Keratinocyte (primary cell): ENCODE measurements at regions not wholly inside any gene's neighbourhood (a gene's known extent, or its start where the extent isn't known, plus 50 kb on each side); places are given as distances from the start of the nearest gene placed in this dataset.

Source experiments
- DNase-seq: peaks from one replicate; pipeline ENCODE4 v3.0.0-alpha.2; 2011; ENCODE audit warnings: low read depth, missing footprints, low spot score
- FAIRE-seq: peaks from 2 replicates; lab custom pipeline; 2011; peaks lifted over from hg19 to GRCh38; lab: Jason Lieb, UNC
- H2AFZ ChIP-seq: 2 replicates; pipeline ENCODE4 v1.6.0; 2012; ENCODE audit warnings: low read length, control low read depth, inconsistent platforms; ENCODE audit not compliant: control insufficient read depth
- H3K27ac ChIP-seq: 2 replicates; pipeline ENCODE4 v1.5.1; 2011; ENCODE audit warnings: low read length; ENCODE audit not compliant: control insufficient read depth, insufficient read depth
- H3K27me3 ChIP-seq: 3 replicates; pipeline ENCODE4 v1.6.0; 2011; ENCODE audit warnings: low read length; ENCODE audit not compliant: control insufficient read depth, insufficient read depth; ENCODE audit errors: extremely low read depth
- H3K36me3 ChIP-seq, 2 experiments: 2 replicates in 1 of 2; 3 replicates in 1 of 2; pipeline ENCODE4 v1.5.1; 2011; ENCODE audit warnings: low read length in 2 of 2, mild to moderate bottlenecking in 1 of 2; ENCODE audit not compliant: control insufficient read depth in 2 of 2, insufficient read depth in 2 of 2; ENCODE audit errors: extremely low read depth in 1 of 2
- H3K4me1 ChIP-seq: 3 replicates; pipeline ENCODE4 v1.5.1; 2011; ENCODE audit warnings: low read length; ENCODE audit not compliant: control insufficient read depth, insufficient read depth; ENCODE audit errors: extremely low read depth
- H3K4me2 ChIP-seq: 3 replicates; pipeline ENCODE4 v1.6.0; 2011; ENCODE audit warnings: low read depth, low read length; ENCODE audit not compliant: control insufficient read depth, insufficient read depth; ENCODE audit errors: extremely low read depth
- H3K4me3 ChIP-seq, 3 experiments: fragments of 200-600 bp in 1 of 3; sonication (generic) in 1 of 3; 2 replicates in 2 of 3; 3 replicates in 1 of 3; pipeline ENCODE4 v1.5.1; 2011 to 2016; ENCODE audit warnings: low read length in 3 of 3, mild to moderate bottlenecking in 3 of 3, control low read depth in 2 of 3, inconsistent platforms in 1 of 3, low read depth in 1 of 3, mixed read lengths in 1 of 3, mixed run types in 1 of 3, moderate library complexity in 1 of 3; ENCODE audit not compliant: control insufficient read depth in 2 of 3, insufficient read depth in 2 of 3; ENCODE audit errors: extremely low read depth in 1 of 3
- H3K79me2 ChIP-seq: 2 replicates; pipeline ENCODE4 v1.6.0; 2012; ENCODE audit warnings: low read length; ENCODE audit not compliant: control insufficient read depth, insufficient read depth
- H3K9ac ChIP-seq: 3 replicates; pipeline ENCODE4 v1.6.0; 2011; ENCODE audit warnings: low read length; ENCODE audit not compliant: control insufficient read depth, insufficient read depth; ENCODE audit errors: extremely low read depth
- H3K9me1 ChIP-seq: 3 replicates; pipeline ENCODE4 v1.6.0; 2011; ENCODE audit warnings: low read length; ENCODE audit not compliant: control insufficient read depth, insufficient read depth; ENCODE audit errors: extremely low read depth
- H3K9me3 ChIP-seq: 2 replicates; pipeline ENCODE4 v1.5.1; 2012; ENCODE audit warnings: low read depth, low read length; ENCODE audit not compliant: control insufficient read depth
- H4K20me1 ChIP-seq: 3 replicates; pipeline ENCODE4 v1.6.0; 2011; ENCODE audit warnings: low read length; ENCODE audit not compliant: control insufficient read depth, insufficient read depth; ENCODE audit errors: extremely low read depth
- CTCF ChIP-seq, 3 experiments: IDR thresholded peaks in 1 of 3; conservative IDR thresholded peaks in 1 of 3; optimal IDR thresholded peaks in 1 of 3; 2 replicates in 2 of 3; 3 replicates in 1 of 3; pipeline versions ENCODE3 to v1.5.1; 2011; ENCODE audit warnings: low read length in 3 of 3, mild to moderate bottlenecking in 3 of 3, moderate library complexity in 2 of 3, control low read depth in 1 of 3, inconsistent platforms in 1 of 3; ENCODE audit not compliant: insufficient read depth in 2 of 3; ENCODE audit errors: extremely low read depth in 1 of 3
- EZH2 ChIP-seq: IDR thresholded peaks from one replicate; pipeline ENCODE4 v1.6.1; 2012; ENCODE audit warnings: inconsistent platforms, mild to moderate bottlenecking, low read length, moderate library complexity
- dilution Hi-C: fragments of 300-500 bp; cut with MboI; formaldehyde crosslinking; loops from one replicate; pipeline ENCODE4 v1.7.0; 2020; ENCODE audit warnings: low sequenced_read_pairs; ENCODE audit not compliant: extremely low pct_ligation_motif_present

- H3K9ac ChIP-seq: no peak overlapping the region
- no peak overlapping the region for H2AFZ ChIP-seq
- dilution Hi-C loops: no loop called here
- TF ChIP-seq EZH2 (no peak), CTCF (optimal IDR thresholded peaks at IDR 0.05 in 1 of 3, IDR thresholded peaks at IDR 0.05 in 1 of 3, conservative IDR thresholded peaks at IDR 0.05 in 1 of 3; ENCODE audit: extremely low read depth in 1 of 3, insufficient read depth in 2 of 3, low read length in 3 of 3) (no peak)
- no peaks in the 10 kb centered on the region for H3K9me1 ChIP-seq
- no peaks in the 10 kb centered on the region for H3K27me3 ChIP-seq
- H3K9me3 ChIP-seq: no peaks in the 10 kb centered on the region
- DNase-seq (no peak), FAIRE-seq (no peak)
- no peak overlapping the region for H3K4me3 ChIP-seq
- no peak overlapping the region for H3K27ac ChIP-seq
- H3K4me1 ChIP-seq: peaks cover 4% of the 10 kb centered on the region
- H3K4me2 ChIP-seq: no peak overlapping the region
- no peaks in the 10 kb centered on the region for H3K79me2 ChIP-seq
- H4K20me1 ChIP-seq: no peaks in the 10 kb centered on the region
- no peaks in the 10 kb centered on the region for H3K36me3 ChIP-seq
These were observed 364.7 kb upstream of the SASH1 start for GRCh38 chr6:147977851-147978465.

GRCh38 chr6:147979966-147980365 lies 362.7 kb upstream of the SASH1 start:
- Histone ChIP-seq H2AFZ (no peak overlapping the region), H3K79me2 (no peaks in the 10 kb centered on the region), H3K9ac (no peak overlapping the region), H3K9me1 (no peaks in the 10 kb centered on the region), H3K27me3 (no peaks in the 10 kb centered on the region), H3K4me3 (no peak overlapping the region), H3K36me3 (no peaks in the 10 kb centered on the region), H4K20me1 (no peaks in the 10 kb centered on the region), H3K4me2 (no peak overlapping the region), H3K27ac (no peak overlapping the region), H3K4me1 (peaks cover under 1% of the 10 kb centered on the region), H3K9me3 (no peaks in the 10 kb centered on the region)
- DNase-seq (no peak), FAIRE-seq (no peak)
- dilution Hi-C loops: no loop called here
- TF ChIP-seq CTCF (optimal IDR thresholded peaks at IDR 0.05 in 1 of 3, IDR thresholded peaks at IDR 0.05 in 1 of 3, conservative IDR thresholded peaks at IDR 0.05 in 1 of 3; ENCODE audit: extremely low read depth in 1 of 3, insufficient read depth in 2 of 3, low read length in 3 of 3) (no peak), EZH2 (no peak)
